HG03457 (cell line): ENCODE measurements at regions not wholly inside any gene's neighbourhood (a gene's known extent, or its start where the extent isn't known, plus 50 kb on each side); places are given as distances from the start of the nearest gene placed in this dataset.

Experiments used
- ATAC-seq: cut with Tn5 transposase; IDR thresholded peaks from one replicate; pipeline ENCODE4 v1.9.1; 2021; ENCODE audit warnings: moderate number of reproducible peaks; ENCODE audit not compliant: unreplicated experiment

DNA sequence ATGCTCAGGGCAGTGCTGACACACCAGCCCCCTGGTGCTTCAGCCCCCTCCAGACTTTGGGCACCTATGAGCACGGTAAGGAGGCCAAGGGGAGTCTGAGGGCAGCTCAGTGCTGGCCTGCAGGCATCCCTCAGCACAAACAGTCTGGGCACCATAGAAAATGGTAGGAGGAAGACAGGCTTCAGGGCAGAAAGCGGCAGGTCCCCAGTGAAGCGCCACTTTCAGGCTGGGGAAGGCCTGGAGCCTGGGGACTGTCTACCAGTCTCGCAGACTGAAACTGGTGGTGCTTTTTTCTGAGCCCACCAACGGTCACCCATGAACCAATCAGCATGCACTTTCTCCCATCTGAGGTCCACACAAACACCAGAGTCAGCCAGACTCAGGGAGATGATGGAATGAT lies 1074.7 kb downstream of the PCDH18 start:
- no peak for ATAC-seq

GRCh38 chr4:136457004-136457403 lies 1075.3 kb downstream of the PCDH18 start:
- ATAC-seq: no peak

- ATAC-seq: no peak
Measured at GRCh38 chr4:136443006-136443405, 1089.3 kb downstream of the PCDH18 start.

- no peak for ATAC-seq
Measured at GRCh38 chr4:136442447-136442846, 1089.8 kb downstream of the PCDH18 start.

GRCh38 chr4:136441629-136442282 lies 1090.5 kb downstream of the PCDH18 start:
- no peak for ATAC-seq

GRCh38 chr4:136438645-136439044 lies 1093.6 kb downstream of the PCDH18 start:
- no peak for ATAC-seq

DNA sequence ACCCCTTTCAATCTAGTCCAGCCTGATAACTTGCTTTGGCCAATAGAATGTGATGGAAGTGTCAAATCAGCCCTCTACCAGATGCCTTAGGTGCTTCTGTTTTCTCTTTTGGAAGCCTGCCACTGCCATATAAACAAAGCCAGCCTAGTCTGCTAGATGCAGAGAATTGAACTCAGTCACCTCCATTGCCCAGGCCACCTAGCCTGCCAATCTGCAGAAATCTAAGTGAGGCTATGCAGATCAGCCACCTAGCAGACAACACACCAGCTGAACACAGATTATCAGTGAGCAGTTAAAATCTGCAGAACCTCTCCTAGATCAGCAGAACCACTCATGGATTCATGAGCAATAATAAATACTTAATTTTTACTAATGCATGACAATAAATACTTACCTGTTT lies 1108.2 kb downstream of the PCDH18 start:
- no peak for ATAC-seq

DNA sequence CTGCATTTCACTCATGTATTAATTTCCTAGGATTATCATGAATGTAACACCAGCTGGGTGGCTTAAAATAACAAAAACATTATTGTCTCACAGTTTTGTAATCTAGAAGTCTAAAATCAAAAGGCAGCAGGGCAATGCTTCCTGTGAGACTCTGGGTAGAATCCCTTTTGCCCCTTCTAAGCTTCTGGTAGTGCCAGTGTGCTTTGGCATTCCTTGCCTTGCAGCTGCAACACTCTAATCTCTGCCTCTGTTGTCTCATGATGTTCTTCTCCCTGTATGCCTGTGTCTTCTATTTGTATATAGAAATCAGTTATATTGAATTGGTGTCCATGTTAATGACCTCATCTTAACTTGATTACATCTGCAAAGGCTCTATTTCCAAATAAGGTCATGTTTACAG lies 1117.3 kb downstream of the PCDH18 start:
- ATAC-seq: no peak

DNA sequence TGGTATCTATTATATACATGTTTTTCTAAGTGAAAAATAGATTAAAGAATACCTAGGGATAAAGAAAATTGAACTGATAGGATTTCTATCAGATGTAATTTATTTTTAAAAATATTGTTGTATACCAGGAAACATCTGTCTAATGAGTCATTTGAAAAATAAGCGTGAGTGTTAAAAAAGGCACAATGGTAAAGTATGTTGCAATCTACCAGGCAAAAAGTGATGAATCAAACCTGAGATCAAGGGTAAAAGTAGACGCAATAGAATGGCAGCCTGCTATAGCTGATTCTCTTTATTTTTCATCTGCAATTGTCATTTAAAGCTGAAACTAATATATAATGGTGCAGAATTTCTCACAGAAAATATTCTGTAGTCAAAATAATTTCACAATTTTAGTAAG lies 1119.6 kb downstream of the PCDH18 start:
- ATAC-seq: no peak

DNA sequence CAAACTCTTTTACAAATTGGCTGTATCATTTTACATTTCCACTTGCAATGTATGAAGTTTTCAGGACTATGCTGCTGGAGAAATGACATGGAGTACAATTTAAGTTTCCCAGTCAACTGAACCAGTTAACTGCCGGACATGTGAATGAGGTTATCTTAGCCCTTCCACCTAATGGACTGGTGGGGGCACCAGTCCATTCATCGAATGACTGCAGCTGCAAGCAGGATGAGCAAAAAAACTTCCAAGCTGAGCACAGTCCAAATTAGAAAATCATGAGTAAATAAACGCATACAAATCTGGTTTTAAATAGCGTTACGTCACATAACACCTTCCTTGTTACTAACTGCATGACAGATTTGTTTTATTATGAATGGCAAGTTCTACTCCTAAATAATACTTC lies 1131.5 kb downstream of the PCDH18 start:
- no peak for ATAC-seq

GRCh38 chr4:136395212-136395722 lies 1137.0 kb downstream of the PCDH18 start:
- no peak for ATAC-seq

GRCh38 chr4:136392576-136392975 lies 1139.7 kb downstream of the PCDH18 start:
- ATAC-seq: no peak

GRCh38 chr4:136390824-136391223 lies 1141.5 kb downstream of the PCDH18 start:
- no peak for ATAC-seq

GRCh38 chr4:136383082-136383481 lies 1149.2 kb downstream of the PCDH18 start:
- ATAC-seq: no peak

DNA sequence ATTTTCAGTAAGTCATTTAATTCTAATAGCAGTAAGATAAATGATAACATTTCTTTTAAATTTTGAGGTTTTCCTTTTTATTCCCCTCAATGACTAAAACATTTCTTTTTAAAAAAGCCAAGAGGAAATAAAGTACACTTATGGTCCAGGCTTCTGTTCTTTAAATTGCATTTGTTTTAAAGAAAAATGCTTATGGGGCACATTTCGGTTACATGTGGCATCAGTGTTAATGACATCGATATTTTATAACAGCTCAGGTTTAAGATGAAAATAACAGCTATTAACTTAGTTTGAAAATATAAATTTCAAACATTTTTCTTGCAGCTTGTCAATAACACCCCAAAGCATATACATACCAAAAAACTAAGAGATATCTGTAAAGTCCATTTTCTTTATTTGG lies 1161.1 kb downstream of the PCDH18 start:
- no peak for ATAC-seq

DNA sequence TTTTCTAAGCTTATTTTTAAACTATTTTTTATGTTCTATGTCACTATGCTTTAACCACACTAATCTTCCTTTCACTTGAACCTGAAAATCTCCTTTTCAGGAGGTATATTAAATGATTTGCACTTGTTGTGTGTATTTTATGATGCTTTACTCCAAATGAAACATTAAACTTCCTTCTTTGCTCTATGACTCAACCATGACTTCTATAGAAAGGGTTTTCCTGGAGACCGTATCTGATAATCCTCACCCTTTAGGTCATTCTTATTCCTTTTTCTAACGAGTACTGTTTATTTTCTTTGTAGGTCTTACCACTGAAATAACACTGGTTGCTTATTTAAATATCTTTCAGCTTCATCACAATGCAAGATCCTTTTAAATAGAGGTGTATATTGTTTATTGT lies 1163.2 kb downstream of the PCDH18 start:
- ATAC-seq: no peak

GRCh38 chr4:136357556-136357955 lies 1174.7 kb downstream of the PCDH18 start:
- no peak for ATAC-seq

DNA sequence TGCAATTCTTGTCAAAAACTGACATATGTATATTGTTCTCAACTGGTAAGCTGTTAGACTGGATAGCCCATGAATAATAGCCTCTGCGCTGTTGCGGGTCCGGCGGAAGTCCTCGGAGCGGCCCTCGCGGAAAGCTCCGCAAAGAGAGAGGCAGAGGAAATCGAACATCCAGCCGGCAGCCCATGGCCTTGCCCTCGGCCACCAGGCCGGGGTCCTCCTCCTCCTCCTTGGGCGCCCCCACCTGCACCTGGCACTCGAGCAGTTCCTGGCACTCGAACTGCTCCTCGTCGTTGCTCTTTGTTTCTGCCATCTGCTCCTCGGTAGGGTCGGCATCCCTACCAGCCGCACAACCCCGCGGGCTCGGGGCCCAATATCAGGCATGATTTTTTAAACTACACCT lies 1176.3 kb downstream of the PCDH18 start:
- ATAC-seq: no peak

DNA sequence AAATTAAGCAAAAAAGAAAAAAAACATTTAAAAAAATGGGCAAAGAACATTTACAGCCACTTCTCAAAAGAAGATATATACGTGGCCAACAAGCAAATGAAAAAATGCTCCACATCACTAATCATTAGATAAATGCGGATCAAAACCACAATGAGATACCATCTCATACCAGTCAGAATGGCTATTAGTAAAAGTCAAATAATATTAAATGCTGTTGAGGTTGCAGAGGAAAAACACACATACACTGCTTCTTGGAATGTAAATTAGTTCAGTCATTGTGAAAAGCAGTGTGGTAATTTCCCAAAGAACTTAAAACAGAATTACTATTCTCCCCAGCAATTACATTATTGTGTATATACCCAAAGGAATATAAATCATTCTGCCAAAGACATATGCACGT lies 1189.0 kb downstream of the PCDH18 start:
- ATAC-seq: no peak

- no peak for ATAC-seq
Measured at GRCh38 chr4:136342666-136343065, 1189.6 kb downstream of the PCDH18 start.

GRCh38 chr4:136337216-136337615 lies 1195.1 kb downstream of the PCDH18 start:
- no peak for ATAC-seq

DNA sequence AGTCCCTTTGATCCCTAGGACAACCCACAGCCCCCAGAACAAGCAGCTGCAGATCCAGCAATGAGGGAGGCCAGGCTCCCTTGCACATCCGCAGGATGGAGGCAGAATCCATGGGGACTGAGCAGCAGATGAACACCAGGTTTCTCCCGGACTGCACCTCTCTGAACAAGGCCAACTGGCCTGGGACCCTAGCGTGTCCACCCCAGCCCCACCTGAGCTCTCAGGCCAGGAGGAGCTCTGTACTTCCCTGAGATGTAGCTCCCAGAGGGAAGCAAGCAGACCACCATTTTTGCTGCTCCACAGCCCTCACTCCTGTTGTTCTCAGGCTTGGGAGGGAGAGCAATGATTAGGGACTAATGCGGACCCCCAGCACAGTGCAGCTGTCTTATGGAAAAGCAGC lies 1195.8 kb downstream of the PCDH18 start:
- no peak for ATAC-seq

GRCh38 chr4:136329042-136329662 lies 1203.1 kb downstream of the PCDH18 start:
- no peak for ATAC-seq
